Progenitor cell of endocrine pancreas (in vitro differentiated cells): ENCODE measurements at regions not wholly inside any gene's neighbourhood (a gene's known extent, or its start where the extent isn't known, plus 50 kb on each side); places are given as distances from the start of the nearest gene placed in this dataset.

ENCODE experiments used
- DNase-seq: peaks from one replicate; pipeline ENCODE4 v3.0.0; 2021; ENCODE audit warnings: low spot score; ENCODE audit not compliant: unreplicated experiment
- H3K27ac Mint-ChIP-seq: 2 replicates; pipeline ENCODE4 v1.8.0; 2021; ENCODE audit warnings: mild to moderate bottlenecking, moderate library complexity, mixed read lengths
- H3K27me3 Mint-ChIP-seq: 2 replicates; pipeline ENCODE4 v1.8.0; 2021; ENCODE audit warnings: mixed read lengths
- H3K36me3 Mint-ChIP-seq: 2 replicates; pipeline ENCODE4 v1.8.0; 2022; ENCODE audit warnings: mixed read lengths; ENCODE audit not compliant: insufficient read depth
- H3K4me1 Mint-ChIP-seq: 2 replicates; pipeline ENCODE4 v1.8.0; 2021; ENCODE audit warnings: low read depth, mixed read lengths
- H3K4me3 Mint-ChIP-seq: 2 replicates; pipeline ENCODE4 v1.8.0; 2021; ENCODE audit warnings: low read depth, mild to moderate bottlenecking, moderate library complexity, mixed read lengths
- H3K9me3 Mint-ChIP-seq: 2 replicates; pipeline ENCODE4 v1.8.0; 2021; ENCODE audit warnings: low read depth, mixed read lengths
- TF ChIP-seq, protein P1 (sequence below): fragments of 200-600 bp; sonication (generic); IDR thresholded peaks from one replicate; pipeline ENCODE4 v1.5.0; 2021; ENCODE audit warnings: antibody characterized with exemption, mild to moderate bottlenecking; ENCODE audit not compliant: unreplicated experiment

- no peak for DNase-seq
- Mint-ChIP-seq H3K27ac (no peak overlapping the region), H3K27me3 (no peaks in the 10 kb centered on the region), H3K4me1 (no peaks in the 10 kb centered on the region), H3K9me3 (no peaks in the 10 kb centered on the region), H3K36me3 (no peaks in the 10 kb centered on the region), H3K4me3 (no peak overlapping the region)
- TF ChIP-seq, protein P1, sequence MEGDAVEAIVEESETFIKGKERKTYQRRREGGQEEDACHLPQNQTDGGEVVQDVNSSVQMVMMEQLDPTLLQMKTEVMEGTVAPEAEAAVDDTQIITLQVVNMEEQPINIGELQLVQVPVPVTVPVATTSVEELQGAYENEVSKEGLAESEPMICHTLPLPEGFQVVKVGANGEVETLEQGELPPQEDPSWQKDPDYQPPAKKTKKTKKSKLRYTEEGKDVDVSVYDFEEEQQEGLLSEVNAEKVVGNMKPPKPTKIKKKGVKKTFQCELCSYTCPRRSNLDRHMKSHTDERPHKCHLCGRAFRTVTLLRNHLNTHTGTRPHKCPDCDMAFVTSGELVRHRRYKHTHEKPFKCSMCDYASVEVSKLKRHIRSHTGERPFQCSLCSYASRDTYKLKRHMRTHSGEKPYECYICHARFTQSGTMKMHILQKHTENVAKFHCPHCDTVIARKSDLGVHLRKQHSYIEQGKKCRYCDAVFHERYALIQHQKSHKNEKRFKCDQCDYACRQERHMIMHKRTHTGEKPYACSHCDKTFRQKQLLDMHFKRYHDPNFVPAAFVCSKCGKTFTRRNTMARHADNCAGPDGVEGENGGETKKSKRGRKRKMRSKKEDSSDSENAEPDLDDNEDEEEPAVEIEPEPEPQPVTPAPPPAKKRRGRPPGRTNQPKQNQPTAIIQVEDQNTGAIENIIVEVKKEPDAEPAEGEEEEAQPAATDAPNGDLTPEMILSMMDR: no peak
Observed at GRCh38 chr3:84439476-84439875, 519.3 kb upstream of the CADM2 start.

GRCh38 chr3:84440291-84440690 lies 518.5 kb upstream of the CADM2 start:
- no peak overlapping the region for H3K27ac Mint-ChIP-seq
- H3K9me3 Mint-ChIP-seq: no peaks in the 10 kb centered on the region
- no peaks in the 10 kb centered on the region for H3K36me3 Mint-ChIP-seq
- H3K27me3 Mint-ChIP-seq: no peaks in the 10 kb centered on the region
- H3K4me3 Mint-ChIP-seq: no peak overlapping the region
- DNase-seq: no peak
- H3K4me1 Mint-ChIP-seq: no peaks in the 10 kb centered on the region
- TF ChIP-seq, protein P1: no peak

DNA sequence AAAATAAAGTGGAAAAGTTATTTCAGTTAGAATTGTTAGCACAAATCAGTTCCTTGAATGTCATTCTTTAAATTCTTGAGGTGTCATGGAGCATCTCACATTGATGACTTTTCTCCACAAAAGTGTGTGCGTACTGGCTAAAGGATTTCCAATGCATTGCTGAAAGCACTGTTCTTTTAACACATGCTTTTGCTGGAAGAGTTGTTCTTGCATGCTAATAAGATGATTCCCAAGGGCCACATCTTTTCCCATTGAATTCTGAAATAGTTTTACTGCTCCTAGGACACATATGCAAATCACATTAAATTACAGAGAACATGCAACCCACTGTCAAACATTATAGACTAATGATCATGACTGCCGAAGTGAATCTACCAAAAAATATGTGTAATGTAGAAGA lies 516.3 kb upstream of the CADM2 start:
- H3K4me1 Mint-ChIP-seq: no peaks in the 10 kb centered on the region
- no peaks in the 10 kb centered on the region for H3K27me3 Mint-ChIP-seq
- TF ChIP-seq, protein P1: no peak
- no peaks in the 10 kb centered on the region for H3K36me3 Mint-ChIP-seq
- DNase-seq: no peak
- H3K4me3 Mint-ChIP-seq: no peak overlapping the region
- H3K27ac Mint-ChIP-seq: no peak overlapping the region
- no peaks in the 10 kb centered on the region for H3K9me3 Mint-ChIP-seq

DNA sequence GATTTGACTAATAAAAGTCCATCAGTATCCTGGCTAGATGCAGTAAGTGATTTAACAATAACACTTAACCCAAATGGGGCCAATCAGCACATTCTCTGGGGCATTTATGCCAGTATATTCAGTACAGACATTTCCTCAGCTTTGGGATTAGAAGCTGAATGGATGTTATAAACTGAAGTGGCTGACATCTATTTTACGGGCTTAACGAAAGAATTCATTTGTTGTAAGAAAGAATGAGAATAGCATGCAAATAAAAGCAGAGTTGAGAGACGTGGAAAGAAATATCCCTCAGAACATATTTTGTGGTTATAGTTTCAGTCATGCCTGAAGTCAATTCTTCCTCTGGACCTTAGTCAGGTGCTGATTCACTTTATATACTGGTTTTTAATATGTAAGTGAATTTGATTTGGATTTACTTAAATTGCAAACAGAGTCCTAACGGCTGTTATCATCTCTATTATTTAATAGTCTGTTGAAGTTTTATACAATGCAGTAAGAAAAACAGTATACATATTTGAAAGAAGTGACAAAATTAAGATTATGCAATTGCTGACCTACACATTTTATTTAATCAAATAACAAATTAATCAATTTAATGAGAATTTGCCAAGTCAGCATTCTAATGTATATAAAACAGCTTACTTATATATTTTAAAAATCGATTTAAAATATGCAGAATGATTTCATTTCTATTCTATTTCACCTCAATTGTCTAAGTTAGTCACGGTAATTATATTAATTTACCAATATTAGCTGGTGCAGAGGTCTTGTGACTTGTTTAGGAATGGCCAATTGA lies 513.9 kb upstream of the CADM2 start:
- Mint-ChIP-seq H3K4me1 (no peaks in the 10 kb centered on the region), H3K4me3 (no peak overlapping the region), H3K36me3 (no peaks in the 10 kb centered on the region), H3K9me3 (no peaks in the 10 kb centered on the region), H3K27ac (no peak overlapping the region), H3K27me3 (no peaks in the 10 kb centered on the region)
- TF ChIP-seq, protein P1: no peak
- no peak for DNase-seq

- Mint-ChIP-seq H3K4me1 (peaks cover 5% of the 10 kb centered on the region), H3K9me3 (peaks cover 20% of the 10 kb centered on the region), H3K36me3 (peaks cover 1% of the 10 kb centered on the region), H3K4me3 (no peak overlapping the region), H3K27ac (no peak overlapping the region), H3K27me3 (peaks cover 3% of the 10 kb centered on the region)
- TF ChIP-seq, protein P1: no peak
- DNase-seq: no peak
Observed at GRCh38 chr3:84487296-84487695, 471.5 kb upstream of the CADM2 start.
